ENCODE measurements at regions not wholly inside any gene's neighbourhood (a gene's known extent, or its start where the extent isn't known, plus 50 kb on each side); places are given as distances from the start of the nearest gene placed in this dataset.
"Not testable (repeated sequence)": the region's sequence is repeated elsewhere in the genome, so short reads cannot be mapped to it uniquely, and the experiment has no call there.

DNA sequence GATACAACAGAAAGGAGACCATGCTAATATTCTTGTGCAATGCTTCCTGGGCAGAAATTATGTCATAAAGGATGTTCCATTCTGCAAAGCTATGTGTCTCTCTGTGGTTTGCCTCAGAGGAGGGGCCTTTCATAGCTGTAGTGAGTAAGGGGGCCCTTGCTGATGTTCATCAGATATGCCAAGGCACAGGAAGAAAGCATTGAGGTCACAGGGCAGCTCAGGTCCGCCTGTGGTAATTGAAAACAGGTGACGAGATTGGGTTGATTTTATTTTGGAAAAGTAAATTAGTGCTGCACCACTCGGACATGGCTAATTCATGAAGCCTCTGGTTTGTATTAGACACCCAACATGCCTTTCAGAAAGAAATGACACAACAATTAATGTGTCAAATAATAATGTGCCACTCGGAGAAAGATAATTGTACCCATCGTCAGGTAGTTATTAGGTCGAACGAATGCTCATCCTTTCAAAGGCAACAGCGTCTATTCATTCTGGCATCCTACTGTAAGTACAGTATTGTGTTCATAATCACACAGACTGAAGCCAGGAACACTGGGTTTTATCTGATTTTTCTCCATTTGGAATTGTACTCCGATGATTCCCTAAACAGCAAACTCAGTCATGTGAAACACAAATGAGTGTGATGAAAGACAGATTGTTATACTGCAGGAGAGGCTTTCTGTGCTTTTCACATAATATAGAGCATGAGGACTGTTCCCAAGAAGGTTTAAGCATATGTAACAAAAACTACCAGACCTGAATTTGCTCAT, 421.6 kb upstream of the KLF12 start:
- no peak for DNase-seq

DNA sequence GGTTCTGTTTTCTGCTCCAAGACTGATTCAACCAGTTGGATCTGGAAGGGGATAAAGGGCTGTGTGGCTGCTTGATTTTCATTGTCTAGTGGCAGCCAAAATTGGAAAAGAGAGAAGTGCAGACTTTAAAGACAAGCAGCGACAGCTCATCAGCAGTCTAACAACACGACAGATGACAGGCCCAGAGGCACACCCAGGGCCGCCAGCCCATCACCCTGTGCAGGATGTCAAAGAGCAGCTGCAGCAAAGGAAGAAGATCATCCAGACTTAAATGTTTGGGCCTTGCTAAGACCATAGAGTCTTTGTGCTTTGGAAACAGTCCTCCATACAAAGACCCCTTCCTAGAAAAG, 421.0 kb upstream of the KLF12 start:
- DNase-seq: no peak

DNA sequence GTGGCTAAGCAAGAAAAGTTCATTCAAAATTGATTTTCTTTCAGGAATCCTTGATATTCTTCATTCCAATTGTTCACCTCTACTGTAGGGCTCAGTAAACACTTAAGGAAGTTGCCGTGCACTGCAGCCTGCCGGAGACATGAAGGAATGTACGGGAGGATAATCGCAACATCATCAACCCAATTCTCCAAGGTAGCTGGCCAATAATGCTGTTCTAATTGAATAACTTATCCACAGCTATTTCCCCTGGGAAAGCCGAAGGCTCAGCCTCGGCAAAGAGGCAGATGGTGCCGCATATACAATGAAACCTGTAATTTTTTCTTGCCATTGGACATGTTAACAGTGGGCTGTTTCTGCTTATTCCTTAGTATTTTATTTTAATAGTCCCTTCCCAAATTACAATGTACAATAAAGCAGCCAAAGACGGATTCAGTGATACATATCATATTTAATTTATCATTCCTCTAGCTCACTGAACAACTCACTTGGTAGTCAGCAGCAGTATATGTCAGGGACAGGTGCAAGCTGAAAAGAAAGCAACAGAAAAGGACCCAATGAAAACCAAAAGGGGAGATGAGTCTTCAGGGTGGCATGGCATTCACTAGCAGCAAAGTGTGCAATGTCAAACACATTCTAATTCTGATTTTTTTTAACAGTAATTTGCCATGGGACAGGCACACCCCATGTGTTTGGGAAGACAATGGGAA, 420.5 kb upstream of the KLF12 start:
- no peak for DNase-seq

DNA sequence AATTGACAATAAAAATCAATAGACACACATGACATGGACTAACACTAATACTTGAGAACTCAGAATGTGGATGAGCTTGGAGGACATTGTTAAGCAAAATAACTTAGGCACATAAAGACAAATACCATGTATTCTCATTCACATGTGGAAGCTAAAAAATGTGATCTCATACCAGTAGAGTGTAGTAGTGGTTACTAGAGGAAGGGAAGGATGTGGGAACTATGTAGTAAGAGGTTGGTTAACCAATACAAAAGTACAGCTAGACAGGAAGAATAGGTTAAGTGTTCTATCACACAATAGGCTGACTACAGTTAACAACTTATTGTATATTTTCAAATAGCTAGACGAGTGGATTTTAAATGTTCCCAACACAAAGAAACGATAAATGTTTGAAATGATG, 415.8 kb upstream of the KLF12 start:
- DNase-seq: no peak

DNA sequence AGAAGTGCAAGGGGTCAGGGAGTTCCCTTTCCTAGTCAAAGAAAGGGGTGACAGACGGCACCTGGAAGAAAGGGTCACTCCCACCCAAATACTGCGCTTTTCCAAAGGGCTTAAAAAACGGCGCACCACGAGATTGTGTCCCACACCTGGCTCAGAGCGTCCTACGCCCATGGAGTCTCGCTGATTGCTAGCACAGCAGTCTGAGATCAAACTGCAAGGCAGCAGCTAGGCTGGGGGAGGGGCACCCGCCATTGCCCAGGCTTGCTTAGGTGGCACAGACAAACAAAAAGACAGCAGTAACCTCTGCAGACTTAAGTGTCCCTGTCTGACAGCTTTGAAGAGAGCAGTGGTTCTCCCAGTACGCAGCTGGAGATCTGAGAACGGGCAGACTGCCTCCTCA, 402.4 kb upstream of the KLF12 start:
- DNase-seq: not testable (repeated sequence)

DNA sequence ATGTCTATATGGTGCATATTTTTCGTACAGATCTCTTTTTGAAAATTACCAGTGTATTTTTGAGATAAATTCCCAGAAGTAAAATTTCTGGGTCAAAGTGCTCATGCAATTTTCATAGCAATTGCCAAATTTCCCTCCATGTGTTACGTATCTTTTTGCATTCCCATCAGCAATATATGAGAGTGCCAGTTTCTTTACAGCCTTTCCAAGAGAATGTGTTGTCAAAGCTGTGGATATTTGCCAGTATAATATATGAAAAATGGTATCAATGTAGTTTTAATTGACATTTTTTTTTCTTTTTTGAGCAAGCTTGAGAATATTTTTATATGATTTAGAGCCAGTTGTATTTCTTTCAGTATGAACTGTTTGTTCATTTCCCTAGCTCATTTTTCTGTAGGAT, 399.0 kb upstream of the KLF12 start:
- no peak for DNase-seq

DNA sequence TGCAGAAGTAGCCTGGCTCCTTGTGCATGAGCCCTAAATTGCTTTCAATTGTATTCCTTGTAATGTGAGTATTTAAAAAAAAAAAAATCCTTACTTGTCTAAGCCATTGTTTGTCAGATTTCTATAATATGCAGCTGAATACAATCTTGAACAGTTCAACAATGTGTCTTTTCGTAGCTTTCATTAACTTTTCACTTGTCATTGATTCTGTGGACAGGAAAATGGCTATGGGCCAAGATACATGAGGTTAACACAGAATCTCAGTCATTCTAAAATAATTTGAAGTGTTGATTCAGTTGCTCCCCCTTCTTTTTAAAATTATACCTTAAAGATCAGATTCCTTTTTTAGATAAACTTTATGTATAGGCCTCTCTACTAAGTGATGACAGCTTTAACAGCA, 395.8 kb upstream of the KLF12 start:
- DNase-seq: no peak

DNA sequence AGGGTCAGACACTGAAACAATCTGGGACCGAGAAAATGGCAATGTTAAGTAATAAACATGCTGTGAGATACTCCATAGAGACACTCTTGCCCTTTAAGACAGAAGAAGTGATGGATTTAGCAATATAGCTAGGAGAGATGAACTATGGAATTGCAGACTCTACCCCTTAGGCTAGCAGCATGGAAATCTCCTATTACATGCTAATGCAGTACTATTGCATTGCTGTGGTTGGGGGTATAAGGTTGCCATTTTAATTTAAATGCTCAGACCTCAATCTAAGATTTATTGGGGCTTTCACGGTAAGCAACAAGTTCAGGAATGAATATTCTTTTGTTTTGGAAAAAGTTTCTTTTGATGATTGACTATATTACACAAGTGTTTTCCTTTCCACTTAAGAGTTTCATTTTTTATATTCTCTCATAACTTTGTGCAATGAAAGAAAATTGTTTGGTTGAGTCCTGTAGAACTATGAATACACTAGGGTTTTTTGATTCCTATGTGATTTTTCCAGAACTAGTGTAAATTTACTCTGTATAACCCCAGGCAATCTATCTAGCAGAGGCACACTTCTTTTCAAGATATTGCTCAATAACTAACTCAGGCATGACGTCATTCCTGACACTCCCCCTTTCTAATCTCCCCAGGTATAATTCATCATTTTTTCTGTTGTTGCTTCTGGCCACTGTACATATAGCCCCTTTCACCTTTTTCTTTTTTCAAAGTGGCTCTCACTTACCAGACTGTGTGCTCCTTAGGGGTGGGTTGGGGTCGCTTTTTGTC, 394.7 kb upstream of the KLF12 start:
- no peak for DNase-seq

DNA sequence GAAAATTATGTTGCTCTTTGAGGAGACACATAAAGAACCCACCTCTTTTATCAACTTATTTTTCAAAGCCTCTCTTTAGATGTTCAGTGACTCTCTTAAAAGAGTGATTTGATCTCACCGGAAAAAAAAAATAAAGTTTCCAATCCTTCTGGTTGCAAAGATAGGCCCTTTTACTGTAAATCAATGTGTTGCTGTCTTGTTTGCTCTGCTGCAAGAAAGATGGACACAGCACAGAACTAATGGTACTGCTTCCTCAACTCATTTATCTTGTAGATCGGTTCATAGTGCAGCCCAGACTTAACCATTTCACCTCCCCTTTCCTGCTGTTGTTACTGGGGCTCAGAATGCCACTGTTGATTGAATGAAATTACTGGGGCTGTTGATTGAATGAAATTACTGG, 388.9 kb upstream of the KLF12 start:
- DNase-seq: no peak

DNA sequence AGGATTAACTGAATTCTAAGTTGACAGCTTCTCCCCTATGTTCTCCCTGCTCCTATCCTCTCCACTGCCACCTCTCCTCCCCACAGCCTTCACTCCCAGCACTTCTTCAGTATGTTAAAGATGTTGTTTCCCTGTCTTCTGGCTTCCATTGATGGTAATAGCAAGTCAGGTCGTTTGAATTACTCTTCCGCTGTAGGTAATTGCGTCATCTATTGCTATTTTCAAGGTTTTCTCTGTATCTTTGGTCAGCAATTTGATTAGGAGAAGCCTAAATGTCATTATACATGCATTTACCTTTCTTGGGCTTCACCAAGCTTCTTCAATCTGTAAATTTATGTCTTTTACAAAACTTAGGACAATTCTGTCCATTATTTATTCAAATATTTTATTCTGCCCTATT, 377.3 kb upstream of the KLF12 start:
- DNase-seq: no peak

DNA sequence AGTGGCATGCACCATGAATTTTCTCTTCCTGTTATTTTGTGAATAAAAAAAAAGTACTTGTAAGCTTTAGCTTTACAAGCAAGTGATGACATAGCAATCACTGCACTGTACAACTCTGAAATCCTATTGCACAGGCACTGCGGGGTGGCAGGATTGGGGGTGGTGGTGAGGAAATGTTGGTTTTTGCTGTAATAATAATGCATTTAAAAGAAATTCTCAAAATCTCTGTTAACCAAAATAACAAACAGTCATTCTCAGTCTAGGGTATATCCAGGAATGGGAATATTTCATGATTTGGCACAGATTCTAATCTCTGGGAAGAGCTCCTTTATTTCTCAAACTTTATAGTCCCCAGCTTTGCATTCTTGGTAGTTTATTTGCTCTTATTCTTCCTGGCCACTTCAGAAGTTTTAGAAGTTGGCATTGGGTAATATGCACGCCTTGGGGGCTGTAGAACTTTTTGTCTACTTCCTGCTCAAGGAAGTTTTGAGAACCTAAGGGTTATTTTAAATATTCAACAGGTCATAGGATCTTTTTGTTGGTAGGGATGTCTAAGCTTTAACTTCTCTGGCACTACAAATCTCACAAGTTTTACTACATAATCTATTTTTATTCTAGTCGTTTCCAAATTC, 353.0 kb upstream of the KLF12 start:
- no peak for DNase-seq

DNA sequence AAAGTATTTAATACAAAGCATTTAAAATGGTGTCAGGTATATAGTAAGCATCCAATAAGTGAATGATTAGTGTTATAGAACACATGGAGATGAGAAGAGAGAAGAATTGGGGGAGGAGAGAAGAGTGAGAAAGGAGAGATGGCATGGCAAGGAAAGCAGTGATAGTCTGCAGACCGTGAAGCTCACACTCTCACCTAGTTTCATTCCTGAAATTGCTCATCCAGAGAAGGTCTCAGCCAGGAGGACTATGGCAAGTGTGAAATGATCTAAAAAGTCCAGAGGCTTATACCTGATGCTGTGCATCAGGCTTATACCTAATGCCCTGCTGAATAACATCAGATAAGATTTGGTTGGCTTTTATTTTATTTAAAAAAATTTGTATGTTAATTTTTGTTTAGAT, 351.6 kb upstream of the KLF12 start:
- DNase-seq: no peak

DNA sequence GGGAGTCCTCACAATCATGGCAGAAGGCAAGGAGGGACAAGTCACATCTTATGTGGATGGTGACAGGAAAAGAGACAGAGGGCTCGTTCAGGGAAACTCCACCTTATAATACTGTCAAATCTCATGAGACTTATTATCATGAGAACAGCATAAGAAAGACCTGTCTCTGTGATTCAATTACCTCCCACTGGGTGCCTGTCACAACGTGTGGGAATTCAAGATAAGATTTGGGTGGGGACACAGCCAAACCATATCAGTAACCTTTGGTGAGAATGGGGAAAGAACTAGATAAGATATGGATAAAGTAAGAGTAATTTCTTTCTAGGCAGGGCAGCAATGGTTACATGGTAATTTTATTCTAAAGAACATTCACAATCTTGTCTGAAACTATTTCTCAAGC, 344.9 kb upstream of the KLF12 start:
- no peak for DNase-seq

DNA sequence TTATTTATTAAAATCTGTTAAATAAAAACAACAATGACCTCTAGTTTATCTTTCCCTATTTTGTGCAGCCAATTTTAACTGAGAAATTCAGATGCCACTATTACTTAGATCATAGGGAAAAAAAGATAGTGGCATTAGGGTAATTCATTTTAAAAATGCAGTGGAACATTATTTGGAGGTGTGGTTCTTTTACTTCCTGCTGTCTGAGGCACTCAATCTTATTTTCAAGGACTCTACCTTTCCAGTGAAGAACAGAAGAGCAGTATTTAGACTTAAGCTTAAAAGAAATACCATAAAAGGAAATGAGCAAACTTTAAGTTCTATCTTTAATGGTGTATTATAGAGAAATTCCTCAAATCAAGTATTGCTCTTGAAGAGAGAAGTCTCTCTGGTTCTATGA, 342.6 kb upstream of the KLF12 start:
- DNase-seq: no peak

DNA sequence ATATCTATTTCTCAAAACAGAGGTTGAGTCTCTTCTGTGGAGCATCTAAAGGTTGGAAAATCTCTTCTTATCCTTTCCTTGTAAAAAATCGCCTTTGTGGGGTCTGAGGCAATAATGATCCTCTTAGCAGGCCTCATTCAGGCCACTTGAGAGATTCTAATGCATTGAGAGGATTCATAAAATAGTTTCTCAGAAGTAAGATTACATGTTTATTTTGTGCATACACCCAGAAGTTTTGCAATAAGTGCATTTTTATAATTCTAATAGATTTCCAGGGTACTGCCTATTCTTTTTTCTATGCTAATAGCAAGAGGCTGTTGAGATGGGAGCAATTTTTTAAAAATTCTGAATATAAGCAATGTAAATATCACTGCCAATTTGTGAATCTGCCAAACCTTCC, 342.2 kb upstream of the KLF12 start:
- DNase-seq: no peak

DNA sequence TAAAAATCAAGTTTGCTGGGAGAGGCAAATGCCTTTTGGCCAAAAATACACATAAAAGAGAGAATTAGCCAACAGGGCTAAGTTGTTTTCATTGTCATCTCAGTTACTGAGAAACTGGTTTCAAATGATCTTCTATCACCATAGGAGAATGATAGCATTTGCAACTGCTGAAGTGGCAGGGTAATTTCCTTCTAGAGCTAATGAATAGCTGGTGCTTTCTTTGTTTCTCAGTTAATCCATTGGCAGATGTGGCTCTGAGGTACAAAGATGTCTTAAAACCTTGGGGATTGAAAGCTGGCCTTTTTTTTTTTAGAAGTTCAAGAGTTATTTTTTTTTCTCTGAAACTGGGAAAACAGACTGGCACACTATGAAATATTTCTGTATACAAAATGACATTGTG, 332.7 kb upstream of the KLF12 start:
- no peak for DNase-seq

DNA sequence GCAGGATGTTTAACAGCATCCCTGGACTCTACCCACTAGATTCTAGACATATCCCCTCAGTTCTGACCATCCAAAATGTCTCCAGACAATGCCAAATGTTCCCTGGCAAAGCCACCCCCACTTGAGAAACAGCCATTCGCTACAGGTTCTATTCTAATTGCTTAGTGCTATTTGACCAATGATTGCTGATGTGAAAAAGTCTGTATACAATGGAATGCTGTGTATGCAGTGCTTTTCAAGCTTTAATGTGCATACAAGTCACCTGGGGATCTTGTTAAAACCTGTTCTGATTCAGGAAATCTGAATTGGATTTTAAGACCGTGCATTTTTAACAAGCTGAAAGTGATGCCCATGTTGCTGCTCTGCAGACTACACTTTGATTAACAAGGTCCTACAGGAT, 331.8 kb upstream of the KLF12 start:
- no peak for DNase-seq

DNA sequence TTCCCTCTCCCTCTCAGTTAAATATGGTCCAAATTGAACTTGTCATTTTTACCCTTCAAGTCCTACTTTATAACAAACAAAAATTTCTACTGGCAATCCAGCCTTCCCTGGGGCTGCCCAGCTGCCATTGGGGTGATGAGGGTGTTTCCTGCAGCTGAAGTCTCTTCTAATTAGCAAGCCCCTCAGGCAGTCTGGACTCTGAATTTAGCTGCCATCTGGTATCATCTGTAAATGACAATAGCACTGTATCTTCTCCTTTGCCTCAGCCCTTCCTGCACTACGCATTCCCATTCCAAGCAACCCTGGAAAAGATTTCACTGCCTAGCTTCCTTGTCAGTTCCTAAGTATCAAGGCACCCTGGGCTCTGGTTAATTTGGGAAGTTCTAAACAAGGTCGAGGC, 331.1 kb upstream of the KLF12 start:
- no peak for DNase-seq

DNA sequence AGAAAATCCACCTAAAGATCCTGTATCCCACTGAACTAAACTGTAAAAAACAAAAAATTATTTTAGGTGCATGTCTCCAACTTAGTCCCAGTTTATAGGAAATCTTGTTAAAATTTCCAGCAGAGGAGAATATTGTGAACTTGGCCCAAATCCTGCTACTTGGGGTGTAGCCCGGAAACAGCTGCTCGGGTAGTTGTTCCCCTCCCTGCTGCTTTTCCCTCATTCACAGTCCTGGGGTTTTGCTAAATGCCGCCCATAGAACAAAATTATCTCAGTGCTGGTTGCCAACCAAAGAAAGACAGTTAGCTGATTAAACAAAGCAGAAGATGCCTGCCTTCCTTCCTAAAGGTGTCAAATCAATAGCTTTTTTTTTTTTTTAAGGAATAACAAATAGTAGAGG, 330.5 kb upstream of the KLF12 start:
- DNase-seq: no peak

DNA sequence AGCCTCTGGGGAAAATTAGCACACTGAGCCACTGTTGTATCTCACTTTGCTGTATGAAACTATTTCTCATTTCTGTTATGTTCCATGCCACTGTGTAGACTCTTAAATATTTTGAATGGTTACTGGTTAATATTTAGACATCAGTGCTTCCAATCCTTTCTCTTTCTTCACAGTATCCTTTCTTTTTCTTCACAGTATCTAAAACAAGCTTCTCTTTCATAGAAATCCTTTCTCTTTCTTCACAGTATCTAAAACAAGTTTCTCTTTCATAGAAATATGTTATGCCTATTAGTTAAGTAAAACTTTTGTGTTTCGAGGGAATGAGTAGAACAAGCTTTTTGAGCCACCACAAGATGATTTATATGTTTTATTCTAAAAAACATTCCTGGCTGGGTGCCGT, 326.8 kb upstream of the KLF12 start:
- no peak for DNase-seq

DNA sequence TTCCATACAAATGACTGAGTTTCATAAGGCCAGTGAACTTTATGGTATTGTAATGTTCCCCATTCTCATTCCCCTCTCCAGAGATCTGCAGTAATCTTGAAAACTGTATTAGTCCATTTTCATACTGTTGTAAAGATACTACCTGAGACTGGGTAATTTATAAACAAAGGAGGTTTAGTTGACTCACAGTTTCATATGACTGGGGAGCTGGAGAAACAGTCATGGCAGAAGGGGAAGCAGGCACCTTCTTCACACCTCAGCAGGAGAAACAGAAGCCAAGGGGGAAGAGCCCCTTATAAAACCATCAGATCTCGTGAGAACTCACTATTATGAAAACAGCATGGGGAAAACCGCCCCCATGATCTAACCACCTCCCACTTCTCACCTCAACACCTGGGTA, 318.7 kb upstream of the KLF12 start:
- DNase-seq: no peak

DNA sequence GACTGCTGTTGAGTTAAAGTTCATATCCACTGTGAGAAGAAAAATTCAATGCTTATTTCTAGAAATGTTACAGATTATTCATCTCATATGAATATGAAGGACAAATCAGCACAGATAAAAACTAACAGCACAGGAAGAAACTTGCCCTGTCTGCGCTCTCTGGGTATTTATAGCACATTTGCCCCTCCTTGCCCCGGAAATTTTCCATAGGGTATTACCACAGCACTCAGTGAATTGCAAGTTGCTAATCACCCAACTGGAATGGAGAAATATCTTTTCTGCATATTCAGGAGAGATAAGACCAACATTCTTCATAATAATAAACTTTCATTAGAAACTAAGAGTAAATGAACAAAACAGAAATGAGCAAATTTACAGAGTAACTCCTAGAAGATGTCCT, 318.0 kb upstream of the KLF12 start:
- DNase-seq: no peak

DNA sequence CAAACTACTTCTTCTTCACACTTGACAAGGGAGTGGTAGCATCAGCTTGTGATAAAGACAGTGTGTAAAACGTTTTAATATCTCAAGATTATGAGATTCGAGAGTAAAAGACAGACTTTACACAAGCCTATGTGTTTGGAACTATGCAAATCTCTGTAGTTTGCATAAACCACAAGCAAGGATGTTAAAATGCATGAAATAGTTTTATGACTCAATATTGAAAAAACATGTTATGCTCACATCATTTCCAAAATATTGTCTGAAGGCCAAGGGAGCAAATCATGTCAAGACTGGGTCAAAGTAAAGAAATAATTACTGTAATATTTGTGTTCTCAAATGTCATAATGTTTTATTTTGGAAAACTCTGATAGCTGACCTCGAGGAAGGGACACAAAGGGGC, 316.8 kb upstream of the KLF12 start:
- DNase-seq: no peak

DNA sequence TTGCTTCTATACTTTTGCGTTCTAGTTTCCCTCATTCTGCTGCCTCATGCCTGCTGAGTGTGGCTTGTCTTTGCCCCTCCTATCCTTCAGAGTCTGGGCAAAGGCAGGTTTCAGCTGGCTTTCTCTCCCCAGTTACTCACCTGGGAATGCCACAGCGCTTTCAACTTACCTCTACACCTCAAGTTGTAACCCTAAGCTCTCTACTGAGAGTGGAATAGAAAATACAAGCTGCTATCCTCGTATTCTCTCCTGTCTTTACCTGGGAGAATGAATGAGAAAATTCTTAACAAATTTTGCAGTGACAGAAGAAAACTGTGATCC, 316.3 kb upstream of the KLF12 start:
- DNase-seq: no peak

All from stimulated activated CD4-positive, alpha-beta T cell treated with anti-CD3 and anti-CD28 coated beads, Interleukin-1b, Interleukin-23, amount 100 ng/mL, for 48 hours (primary cell).